ENCODE measurements at regions not wholly inside any gene's neighbourhood (a gene's known extent, or its start where the extent isn't known, plus 50 kb on each side); places are given as distances from the start of the nearest gene placed in this dataset.

- ChIA-PET POLR2A (ENCODE audit: unreplicated experiment) (no interaction called here), CTCF (no interaction called here)
- Histone ChIP-seq H3K4me2 (ENCODE audit: low read length) (no peak overlapping the region), H3K79me2 (ENCODE audit: low read length) (no peaks in the 10 kb centered on the region), H4K20me1 (ENCODE audit: low read length) (no peaks in the 10 kb centered on the region), H3K9ac (ENCODE audit: low read length) (no peak overlapping the region), H3K4me1 (ENCODE audit: insufficient read depth, low read length) (no peaks in the 10 kb centered on the region), H3K9me2 (replicated peaks; ENCODE audit: low read length) (no peaks in the 10 kb centered on the region), H3K27ac (ENCODE audit: low read length) (no peak overlapping the region), H3K9me3 (ENCODE audit: low read length) (no peaks in the 10 kb centered on the region), H3K27me3 (ENCODE audit: low read length) (no peaks in the 10 kb centered on the region), H3K4me3 (ENCODE audit: low read length) (no peak overlapping the region), H3K36me3 (ENCODE audit: low read depth, low read length) (no peaks in the 10 kb centered on the region), H2AFZ (ENCODE audit: low read length) (no peak overlapping the region), H3F3A (ENCODE audit: low read length, unreplicated experiment) (no peaks in the 10 kb centered on the region)
- intact Hi-C loops (cut with micrococcal nuclease) = no loop called here
- no peak for DNase-seq
- ATAC-seq = no peak
- BruUV-seq (replicated peaks) = no TSS peak
- TF ChIP-seq EZH2phosphoT487 (IDR thresholded peaks at IDR 0.05; ENCODE audit: borderline replicate concordance, low read length) = no peak
- no peak for TF ChIP-seq CTCF (conservative IDR thresholded peaks at IDR 0.05; ENCODE audit: low read depth, low read length)
- TF ChIP-seq EZH2 (IDR thresholded peaks at IDR 0.05; ENCODE audit: low read length, unreplicated experiment) = no peak
Measured at GRCh38 chr12:14303661-14304155, 61.8 kb upstream of the ATF7IP start.

- Histone ChIP-seq H3K9me3 (ENCODE audit: low read length) (peaks cover 5% of the 10 kb centered on the region; the same call in 1 of the 2 replicates), H3K79me2 (ENCODE audit: low read length) (no peaks in the 10 kb centered on the region), H4K20me1 (ENCODE audit: low read length) (no peaks in the 10 kb centered on the region), H3K27me3 (ENCODE audit: low read length) (no peaks in the 10 kb centered on the region), H3K9me2 (replicated peaks; ENCODE audit: low read length) (no peaks in the 10 kb centered on the region), H3K4me2 (ENCODE audit: low read length) (no peak overlapping the region), H2AFZ (ENCODE audit: low read length) (no peak overlapping the region), H3K36me3 (ENCODE audit: low read depth, low read length) (no peaks in the 10 kb centered on the region), H3F3A (ENCODE audit: low read length, unreplicated experiment) (no peaks in the 10 kb centered on the region), H3K4me3 (ENCODE audit: low read length) (no peak overlapping the region), H3K27ac (ENCODE audit: low read length) (no peak overlapping the region), H3K4me1 (ENCODE audit: insufficient read depth, low read length) (no peaks in the 10 kb centered on the region), H3K9ac (ENCODE audit: low read length) (no peak overlapping the region)
- ChIA-PET CTCF (no interaction called here), POLR2A (ENCODE audit: unreplicated experiment) (interaction anchor here (0.7 kb wide), 1 partner anchor 58 kb away, joined by 11 read pairs; no protein-coding TSS in a partner anchor)
- DNase-seq = no peak
- no TSS peak for BruUV-seq (replicated peaks)
- no peak for ATAC-seq
- TF ChIP-seq CTCF (conservative IDR thresholded peaks at IDR 0.05; ENCODE audit: low read depth, low read length) = no peak
- no peak for TF ChIP-seq EZH2phosphoT487 (IDR thresholded peaks at IDR 0.05; ENCODE audit: borderline replicate concordance, low read length)
- no peak for TF ChIP-seq EZH2 (IDR thresholded peaks at IDR 0.05; ENCODE audit: low read length, unreplicated experiment)
- intact Hi-C loops (cut with micrococcal nuclease) = no loop called here
Measured at GRCh38 chr12:14307004-14307403, 58.5 kb upstream of the ATF7IP start.

GRCh38 chr12:14308516-14308915 lies 57.0 kb upstream of the ATF7IP start:
- Histone ChIP-seq H2AFZ (ENCODE audit: low read length) (no peak overlapping the region), H3K9ac (ENCODE audit: low read length) (no peak overlapping the region), H3K27ac (ENCODE audit: low read length) (no peak overlapping the region), H3K4me3 (ENCODE audit: low read length) (no peak overlapping the region), H3K9me3 (ENCODE audit: low read length) (peaks cover 5% of the 10 kb centered on the region; the same call in 1 of the 2 replicates), H4K20me1 (ENCODE audit: low read length) (no peaks in the 10 kb centered on the region), H3K79me2 (ENCODE audit: low read length) (no peaks in the 10 kb centered on the region), H3K4me2 (ENCODE audit: low read length) (no peak overlapping the region), H3K27me3 (ENCODE audit: low read length) (no peaks in the 10 kb centered on the region), H3K4me1 (ENCODE audit: insufficient read depth, low read length) (no peaks in the 10 kb centered on the region), H3K36me3 (ENCODE audit: low read depth, low read length) (no peaks in the 10 kb centered on the region), H3F3A (ENCODE audit: low read length, unreplicated experiment) (no peaks in the 10 kb centered on the region), H3K9me2 (replicated peaks; ENCODE audit: low read length) (no peaks in the 10 kb centered on the region)
- no TSS peak for BruUV-seq (replicated peaks)
- ATAC-seq (no peak), DNase-seq (no peak)
- no peak for TF ChIP-seq EZH2 (IDR thresholded peaks at IDR 0.05; ENCODE audit: low read length, unreplicated experiment)
- TF ChIP-seq EZH2phosphoT487 (IDR thresholded peaks at IDR 0.05; ENCODE audit: borderline replicate concordance, low read length) = no peak
- no peak for TF ChIP-seq CTCF (conservative IDR thresholded peaks at IDR 0.05; ENCODE audit: low read depth, low read length)
- intact Hi-C loops (cut with micrococcal nuclease) = no loop called here
- POLR2A ChIA-PET (ENCODE audit: unreplicated experiment) = no interaction called here
- CTCF ChIA-PET = no interaction called here
